ENCODE measurements at regions not wholly inside any gene's neighbourhood (a gene's known extent, or its start where the extent isn't known, plus 50 kb on each side); places are given as distances from the start of the nearest gene placed in this dataset.

GRCh38 chr2:63675026-63675425 lies 86.3 kb downstream of the MDH1 start:
- TF ChIP-seq EP300 (IDR thresholded peaks at IDR 0.05; ENCODE audit: low read depth) (no peak), CTCF (IDR thresholded peaks at IDR 0.05) (no peak), POLR2A (IDR thresholded peaks at IDR 0.05) (no peak), POLR2AphosphoS5 (IDR thresholded peaks at IDR 0.05) (no peak)
- Histone ChIP-seq H3K4me3 (no peak overlapping the region), H3K27me3 (peaks cover 4% of the 10 kb centered on the region), H3K27ac (no peak overlapping the region), H3K4me1 (no peaks in the 10 kb centered on the region), H3K9me3 (no peaks in the 10 kb centered on the region), H3K36me3 (no peaks in the 10 kb centered on the region)
- no peak for DNase-seq
- in situ Hi-C loops (cut with MboI; ENCODE audit: low pct_ligation_motif_present in 1 of 4, low pct_unique_long_range_greater_than_20kb in 1 of 4, low sequenced_read_pairs in 3 of 4), result loop anchor here in 1 of 4 donors (25.0 kb wide), 1 partner anchor 187 kb away; no protein-coding TSS in a partner anchor
- WGBS, 2 donors (ENCODE audit: low coverage in 1 of 2), result 80% methylated on average over 1 of the region's 1 CpG; no CpG with 5 or more reads in 1 of the 2 donors
- intact Hi-C loops (cut with DNase I; ENCODE audit: low total_unique reads), result no loop called here

GRCh38 chr2:63676135-63676534 lies 87.4 kb downstream of the MDH1 start:
- intact Hi-C loops (cut with DNase I; ENCODE audit: low total_unique reads) (no loop called here), in situ Hi-C loops (cut with MboI; ENCODE audit: low pct_ligation_motif_present in 1 of 4, low pct_unique_long_range_greater_than_20kb in 1 of 4, low sequenced_read_pairs in 3 of 4) (loop anchor here in 1 of 4 donors (25.0 kb wide), 1 partner anchor 186 kb away; no protein-coding TSS in a partner anchor)
- Histone ChIP-seq H3K36me3 (no peaks in the 10 kb centered on the region), H3K4me3 (no peak overlapping the region), H3K9me3 (no peaks in the 10 kb centered on the region), H3K27ac (no peak overlapping the region), H3K4me1 (no peaks in the 10 kb centered on the region), H3K27me3 (peaks cover 4% of the 10 kb centered on the region)
- DNase-seq, result no peak
- no peak for TF ChIP-seq CTCF (IDR thresholded peaks at IDR 0.05)
- WGBS, 2 donors (ENCODE audit: low coverage in 1 of 2), result 5 to 16% methylated on average over 2 of the region's 2 CpGs

GRCh38 chr2:63678085-63678484 lies 89.3 kb downstream of the MDH1 start:
- intact Hi-C loops (cut with DNase I; ENCODE audit: low total_unique reads) (no loop called here), in situ Hi-C loops (cut with MboI; ENCODE audit: low pct_ligation_motif_present in 1 of 4, low pct_unique_long_range_greater_than_20kb in 1 of 4, low sequenced_read_pairs in 3 of 4) (loop anchor here in 1 of 4 donors (25.0 kb wide), 1 partner anchor 184 kb away; no protein-coding TSS in a partner anchor)
- no peak for DNase-seq
- H3K27me3 ChIP-seq, result peaks cover 3% of the 10 kb centered on the region
- no peaks in the 10 kb centered on the region for H3K36me3 ChIP-seq
- no peak overlapping the region for H3K27ac ChIP-seq
- H3K4me1 ChIP-seq, result no peaks in the 10 kb centered on the region
- no peak overlapping the region for H3K4me3 ChIP-seq
- no peak for TF ChIP-seq POLR2A (IDR thresholded peaks at IDR 0.05)
- no peak for TF ChIP-seq EP300 (IDR thresholded peaks at IDR 0.05; ENCODE audit: low read depth)
- TF ChIP-seq POLR2AphosphoS5 (IDR thresholded peaks at IDR 0.05), result no peak
- no peak for TF ChIP-seq CTCF (IDR thresholded peaks at IDR 0.05)
- 75 to 78% methylated on average over 2 of the region's 2 CpGs for WGBS, 2 donors (ENCODE audit: low coverage in 1 of 2)
- H3K9me3 ChIP-seq, result no peaks in the 10 kb centered on the region

GRCh38 chr2:63678551-63678950 lies 89.8 kb downstream of the MDH1 start:
- no peak overlapping the region for H3K4me3 ChIP-seq
- intact Hi-C loops (cut with DNase I; ENCODE audit: low total_unique reads) (no loop called here), in situ Hi-C loops (cut with MboI; ENCODE audit: low pct_ligation_motif_present in 1 of 4, low pct_unique_long_range_greater_than_20kb in 1 of 4, low sequenced_read_pairs in 3 of 4) (loop anchor here in 1 of 4 donors (25.0 kb wide), 1 partner anchor 184 kb away; no protein-coding TSS in a partner anchor)
- 69 to 86% methylated on average over 1 to 4 of the region's 4 CpGs for WGBS, 2 donors (ENCODE audit: low coverage in 1 of 2)
- H3K4me1 ChIP-seq, result no peaks in the 10 kb centered on the region
- no peaks in the 10 kb centered on the region for H3K9me3 ChIP-seq
- no peaks in the 10 kb centered on the region for H3K27me3 ChIP-seq
- no peak for DNase-seq
- TF ChIP-seq POLR2A (IDR thresholded peaks at IDR 0.05) (no peak), CTCF (IDR thresholded peaks at IDR 0.05) (no peak), EP300 (IDR thresholded peaks at IDR 0.05; ENCODE audit: low read depth) (no peak), POLR2AphosphoS5 (IDR thresholded peaks at IDR 0.05) (no peak)
- no peak overlapping the region for H3K27ac ChIP-seq
- H3K36me3 ChIP-seq, result no peaks in the 10 kb centered on the region
